ENCODE measurements at regions not wholly inside any gene's neighbourhood (a gene's known extent, or its start where the extent isn't known, plus 50 kb on each side); places are given as distances from the start of the nearest gene placed in this dataset.

DNA sequence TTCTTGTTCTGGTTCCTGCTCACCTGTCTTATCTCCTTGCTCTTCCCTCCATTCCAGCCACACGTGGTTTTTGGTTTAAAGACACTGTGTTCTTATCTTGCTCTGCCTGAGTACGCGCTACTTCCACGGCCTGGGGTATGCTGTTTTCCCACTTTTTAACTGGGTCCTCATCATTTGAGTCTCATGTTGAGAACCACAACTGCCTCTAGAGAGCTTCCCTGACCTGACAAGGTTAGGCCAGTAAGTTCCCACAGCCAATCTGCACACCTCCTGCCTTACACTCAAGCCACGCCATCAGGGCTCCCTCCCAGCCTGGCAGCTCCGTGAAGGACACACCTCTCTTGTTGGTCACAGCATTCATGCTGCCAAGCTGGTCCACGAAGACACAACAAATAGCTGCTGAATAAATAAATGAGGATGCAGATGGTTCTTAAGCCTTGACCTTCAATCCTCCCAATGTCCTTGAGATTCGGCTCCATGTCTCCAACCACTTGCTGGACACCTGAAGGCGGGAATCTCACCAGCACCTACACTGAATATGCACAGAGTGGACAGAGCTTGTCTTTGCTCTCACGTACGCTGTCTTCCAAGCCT lies 201.7 kb upstream of the KLF14 start:
- Histone ChIP-seq H3K4me3 (ENCODE audit: low read depth in 1 of 5, low read length in 5 of 5) (no peak overlapping the region), H3K9ac (ENCODE audit: low read length in 5 of 5) (no peak overlapping the region), H3K27me3 (ENCODE audit: control insufficient read depth in 5 of 5, insufficient read depth in 4 of 5, low read length in 5 of 5) (no peaks in the 10 kb centered on the region), H3K9me3 (ENCODE audit: control insufficient read depth in 5 of 5, low read length in 5 of 5) (no peaks in the 10 kb centered on the region), H3K4me1 (ENCODE audit: control insufficient read depth in 5 of 5, insufficient read depth in 5 of 5, low read length in 5 of 5) (peaks cover 0 to 16% (median 14%) of the 10 kb centered on the region in 5 donors), H3K27ac (ENCODE audit: low read depth, low read length) (no peak overlapping the region), H3K36me3 (ENCODE audit: control insufficient read depth in 5 of 5, insufficient read depth in 5 of 5, low read length in 5 of 5) (peaks cover 7 to 20% (median 9%) of the 10 kb centered on the region in 5 donors)

DNA sequence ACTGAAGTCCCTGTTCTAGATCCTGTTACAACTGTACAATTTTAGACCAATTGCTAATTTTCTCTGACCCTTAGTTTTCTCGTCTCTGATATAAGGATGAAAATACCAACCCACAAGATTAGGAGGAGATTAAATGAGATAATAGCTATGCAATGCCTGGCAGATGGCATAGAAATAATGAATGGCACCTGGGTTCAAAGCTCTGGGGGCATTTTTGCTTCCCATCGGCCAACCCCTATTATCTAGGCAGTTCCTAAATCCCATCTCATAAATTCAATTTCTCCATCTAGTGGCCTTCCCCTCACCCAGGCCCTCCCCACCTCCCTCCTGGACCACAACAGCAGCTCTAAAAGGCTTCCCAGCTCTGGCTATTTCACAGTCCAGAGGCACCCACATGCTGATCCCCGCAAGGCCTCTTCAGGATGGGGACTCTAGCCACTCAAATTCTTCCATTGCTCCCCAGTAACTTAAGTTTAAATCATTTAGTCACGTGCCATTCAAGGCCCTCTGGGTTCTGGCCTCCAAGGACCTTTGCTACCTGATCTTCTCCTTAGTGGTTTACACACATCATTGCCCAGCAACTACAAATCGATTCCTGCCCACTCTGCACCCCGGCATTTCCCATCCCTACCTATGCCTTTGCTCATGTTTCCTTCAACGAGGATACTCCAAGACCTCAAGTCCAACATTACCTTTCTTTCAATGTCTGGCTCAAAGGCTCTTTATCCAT lies 202.4 kb upstream of the KLF14 start:
- H3K36me3 ChIP-seq (ENCODE audit: control insufficient read depth in 5 of 5, insufficient read depth in 5 of 5, low read length in 5 of 5), result peaks cover 7 to 20% (median 9%) of the 10 kb centered on the region in 5 donors
- H3K9me3 ChIP-seq (ENCODE audit: control insufficient read depth in 5 of 5, low read length in 5 of 5), result no peaks in the 10 kb centered on the region
- H3K4me1 ChIP-seq (ENCODE audit: control insufficient read depth in 5 of 5, insufficient read depth in 5 of 5, low read length in 5 of 5), result peaks cover 0 to 21% (median 16%) of the 10 kb centered on the region in 5 donors
- no peak overlapping the region for H3K9ac ChIP-seq (ENCODE audit: low read length in 5 of 5)
- H3K27me3 ChIP-seq (ENCODE audit: control insufficient read depth in 5 of 5, insufficient read depth in 4 of 5, low read length in 5 of 5), result no peaks in the 10 kb centered on the region
- H3K4me3 ChIP-seq (ENCODE audit: low read depth in 1 of 5, low read length in 5 of 5), result no peak overlapping the region
- H3K27ac ChIP-seq (ENCODE audit: low read depth, low read length), result no peak overlapping the region

DNA sequence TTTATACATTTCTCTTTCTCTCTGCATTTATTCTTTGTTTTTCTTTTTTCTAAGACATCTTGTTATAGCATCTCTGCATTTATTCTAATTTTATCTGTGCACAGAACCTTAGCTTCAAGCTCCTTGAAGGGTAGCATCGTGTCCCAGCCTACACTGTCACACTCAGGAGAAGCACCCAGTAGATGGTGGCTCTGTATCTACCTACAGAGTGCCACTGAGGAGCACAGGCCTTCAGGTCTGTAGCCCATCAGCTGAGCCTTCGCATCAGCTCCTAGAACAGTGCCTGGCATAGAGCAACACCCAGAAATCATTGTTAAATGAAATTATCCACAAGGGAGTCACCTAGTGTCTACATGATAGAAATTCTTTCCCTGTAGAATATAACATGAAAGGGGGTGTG lies 203.0 kb upstream of the KLF14 start:
- Histone ChIP-seq H3K36me3 (ENCODE audit: control insufficient read depth in 5 of 5, insufficient read depth in 5 of 5, low read length in 5 of 5) (peaks cover 7 to 20% (median 9%) of the 10 kb centered on the region in 5 donors), H3K27me3 (ENCODE audit: control insufficient read depth in 5 of 5, insufficient read depth in 4 of 5, low read length in 5 of 5) (no peaks in the 10 kb centered on the region), H3K4me3 (ENCODE audit: low read depth in 1 of 5, low read length in 5 of 5) (no peak overlapping the region), H3K4me1 (ENCODE audit: control insufficient read depth in 5 of 5, insufficient read depth in 5 of 5, low read length in 5 of 5) (peaks cover 0 to 28% (median 21%) of the 10 kb centered on the region in 5 donors), H3K27ac (ENCODE audit: low read depth, low read length) (no peak overlapping the region), H3K9me3 (ENCODE audit: control insufficient read depth in 5 of 5, low read length in 5 of 5) (no peaks in the 10 kb centered on the region), H3K9ac (ENCODE audit: low read length in 5 of 5) (no peak overlapping the region)

DNA sequence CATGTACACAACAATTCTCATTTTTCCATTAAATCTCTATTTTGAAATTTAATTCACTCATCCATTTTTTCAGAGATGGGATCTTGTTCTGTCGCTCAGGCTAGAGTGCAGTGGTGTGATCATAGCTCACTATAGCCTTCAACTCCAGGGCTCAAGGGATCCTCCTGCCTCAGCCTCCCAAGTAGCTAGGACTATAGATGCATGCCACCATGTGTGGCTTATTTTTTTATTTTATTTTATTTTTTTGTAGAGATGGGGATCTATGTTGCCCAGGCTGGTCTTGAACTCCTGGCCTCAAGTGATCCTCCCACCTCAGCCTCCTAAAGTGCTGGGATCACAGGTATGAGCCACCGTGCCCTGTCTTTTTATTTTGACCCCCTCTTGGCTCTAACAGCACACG lies 203.8 kb upstream of the KLF14 start:
- no peak overlapping the region for H3K27ac ChIP-seq (ENCODE audit: low read depth, low read length)
- peaks cover 7 to 17% (median 9%) of the 10 kb centered on the region in 5 donors for H3K36me3 ChIP-seq (ENCODE audit: control insufficient read depth in 5 of 5, insufficient read depth in 5 of 5, low read length in 5 of 5)
- peaks cover 0 to 36% (median 29%) of the 10 kb centered on the region in 5 donors for H3K4me1 ChIP-seq (ENCODE audit: control insufficient read depth in 5 of 5, insufficient read depth in 5 of 5, low read length in 5 of 5)
- no peak overlapping the region for H3K9ac ChIP-seq (ENCODE audit: low read length in 5 of 5)
- no peaks in the 10 kb centered on the region for H3K9me3 ChIP-seq (ENCODE audit: control insufficient read depth in 5 of 5, low read length in 5 of 5)
- H3K4me3 ChIP-seq (ENCODE audit: low read depth in 1 of 5, low read length in 5 of 5), result no peak overlapping the region
- H3K27me3 ChIP-seq (ENCODE audit: control insufficient read depth in 5 of 5, insufficient read depth in 4 of 5, low read length in 5 of 5), result no peaks in the 10 kb centered on the region

DNA sequence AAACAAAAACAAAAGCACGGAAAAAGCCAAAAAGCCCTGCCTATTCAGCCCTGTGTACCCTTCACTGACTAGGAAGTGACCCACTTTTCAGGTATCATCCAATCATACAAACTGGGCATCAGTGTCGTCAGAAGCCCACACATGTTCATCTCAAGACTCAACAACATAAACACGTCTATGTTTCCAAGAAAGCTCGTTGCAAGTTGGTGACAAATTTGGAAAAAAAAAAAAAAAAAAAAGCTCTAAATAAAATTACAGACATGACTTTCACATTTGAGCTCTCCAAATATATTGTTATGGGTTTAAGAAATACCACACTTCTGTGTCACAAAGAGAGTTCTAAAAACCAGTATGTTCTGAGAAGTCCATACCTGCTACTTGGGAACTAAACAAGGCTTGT lies 204.7 kb upstream of the KLF14 start:
- no peak overlapping the region for H3K4me3 ChIP-seq (ENCODE audit: low read depth in 1 of 5, low read length in 5 of 5)
- no peaks in the 10 kb centered on the region for H3K27me3 ChIP-seq (ENCODE audit: control insufficient read depth in 5 of 5, insufficient read depth in 4 of 5, low read length in 5 of 5)
- H3K9me3 ChIP-seq (ENCODE audit: control insufficient read depth in 5 of 5, low read length in 5 of 5), result no peaks in the 10 kb centered on the region
- no peak overlapping the region for H3K27ac ChIP-seq (ENCODE audit: low read depth, low read length)
- H3K36me3 ChIP-seq (ENCODE audit: control insufficient read depth in 5 of 5, insufficient read depth in 5 of 5, low read length in 5 of 5), result peaks cover 0 to 13% (median 7%) of the 10 kb centered on the region in 5 donors
- peaks cover 0 to 41% (median 37%) of the 10 kb centered on the region in 5 donors for H3K4me1 ChIP-seq (ENCODE audit: control insufficient read depth in 5 of 5, insufficient read depth in 5 of 5, low read length in 5 of 5)
- no peak overlapping the region for H3K9ac ChIP-seq (ENCODE audit: low read length in 5 of 5)

GRCh38 chr7:130939321-130940095 lies 205.5 kb upstream of the KLF14 start:
- Histone ChIP-seq H3K36me3 (ENCODE audit: control insufficient read depth in 5 of 5, insufficient read depth in 5 of 5, low read length in 5 of 5) (peaks cover 0 to 13% (median 7%) of the 10 kb centered on the region in 5 donors), H3K4me1 (ENCODE audit: control insufficient read depth in 5 of 5, insufficient read depth in 5 of 5, low read length in 5 of 5) (peaks cover 0 to 44% (median 40%) of the 10 kb centered on the region in 5 donors), H3K27me3 (ENCODE audit: control insufficient read depth in 5 of 5, insufficient read depth in 4 of 5, low read length in 5 of 5) (no peaks in the 10 kb centered on the region), H3K27ac (ENCODE audit: low read depth, low read length) (peak overlapping the region; percentile 83), H3K9me3 (ENCODE audit: control insufficient read depth in 5 of 5, low read length in 5 of 5) (no peaks in the 10 kb centered on the region), H3K9ac (ENCODE audit: low read length in 5 of 5) (peak overlapping the region in 1 of 5 donors; percentile 15), H3K4me3 (ENCODE audit: low read depth in 1 of 5, low read length in 5 of 5) (peak overlapping the region in 1 of 5 donors; percentile 12)

DNA sequence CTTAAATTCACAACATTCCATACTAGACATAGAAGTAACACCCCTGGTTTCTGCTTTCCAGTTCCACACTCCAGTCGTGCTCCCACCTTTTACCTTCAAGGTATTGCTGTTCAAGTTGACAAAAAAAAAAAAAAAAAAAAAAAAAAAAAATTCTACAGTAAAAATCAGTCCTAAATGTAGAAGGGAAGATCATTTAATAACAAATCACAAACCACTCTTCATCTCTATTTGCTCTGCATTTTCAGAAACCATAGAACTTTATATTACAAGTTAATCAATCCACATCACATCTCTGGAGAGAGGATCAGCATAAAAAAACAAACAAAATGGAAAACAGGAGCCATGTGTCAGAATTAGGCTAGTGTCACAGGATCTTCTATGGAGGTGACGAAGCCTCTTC lies 206.3 kb upstream of the KLF14 start:
- Histone ChIP-seq H3K27me3 (ENCODE audit: control insufficient read depth in 5 of 5, insufficient read depth in 4 of 5, low read length in 5 of 5) (no peaks in the 10 kb centered on the region), H3K36me3 (ENCODE audit: control insufficient read depth in 5 of 5, insufficient read depth in 5 of 5, low read length in 5 of 5) (peaks cover 4 to 11% (median 9%) of the 10 kb centered on the region in 5 donors), H3K9ac (ENCODE audit: low read length in 5 of 5) (peak overlapping the region in 3 of 5 donors; percentile 31 to 66 (median 56)), H3K27ac (ENCODE audit: low read depth, low read length) (peak overlapping the region; percentile 83), H3K4me3 (ENCODE audit: low read depth in 1 of 5, low read length in 5 of 5) (peak overlapping the region in 4 of 5 donors; percentile 15 to 74 (median 60)), H3K4me1 (ENCODE audit: control insufficient read depth in 5 of 5, insufficient read depth in 5 of 5, low read length in 5 of 5) (peaks cover 0 to 44% (median 40%) of the 10 kb centered on the region in 5 donors), H3K9me3 (ENCODE audit: control insufficient read depth in 5 of 5, low read length in 5 of 5) (no peaks in the 10 kb centered on the region)

GRCh38 chr7:130940907-130941306 lies 206.9 kb upstream of the KLF14 start:
- Histone ChIP-seq H3K9me3 (ENCODE audit: control insufficient read depth in 5 of 5, low read length in 5 of 5) (no peaks in the 10 kb centered on the region), H3K27ac (ENCODE audit: low read depth, low read length) (peak overlapping the region; percentile 83), H3K4me1 (ENCODE audit: control insufficient read depth in 5 of 5, insufficient read depth in 5 of 5, low read length in 5 of 5) (peaks cover 0 to 47% (median 40%) of the 10 kb centered on the region in 5 donors), H3K4me3 (ENCODE audit: low read depth in 1 of 5, low read length in 5 of 5) (peak overlapping the region; percentile 42 to 74 (median 63)), H3K27me3 (ENCODE audit: control insufficient read depth in 5 of 5, insufficient read depth in 4 of 5, low read length in 5 of 5) (no peaks in the 10 kb centered on the region), H3K36me3 (ENCODE audit: control insufficient read depth in 5 of 5, insufficient read depth in 5 of 5, low read length in 5 of 5) (peaks cover 3 to 8% (median 5%) of the 10 kb centered on the region in 5 donors), H3K9ac (ENCODE audit: low read length in 5 of 5) (peak overlapping the region in 4 of 5 donors; percentile 56 to 72 (median 66))

GRCh38 chr7:130941322-130942210 lies 207.6 kb upstream of the KLF14 start:
- peaks cover 0 to 47% (median 40%) of the 10 kb centered on the region in 5 donors for H3K4me1 ChIP-seq (ENCODE audit: control insufficient read depth in 5 of 5, insufficient read depth in 5 of 5, low read length in 5 of 5)
- H3K27me3 ChIP-seq (ENCODE audit: control insufficient read depth in 5 of 5, insufficient read depth in 4 of 5, low read length in 5 of 5), result no peaks in the 10 kb centered on the region
- peaks cover 2 to 8% (median 5%) of the 10 kb centered on the region in 5 donors for H3K36me3 ChIP-seq (ENCODE audit: control insufficient read depth in 5 of 5, insufficient read depth in 5 of 5, low read length in 5 of 5)
- H3K9ac ChIP-seq (ENCODE audit: low read length in 5 of 5), result peak overlapping the region; percentile 56 to 72 (median 66)
- peak overlapping the region; percentile 42 to 74 (median 63) for H3K4me3 ChIP-seq (ENCODE audit: low read depth in 1 of 5, low read length in 5 of 5)
- H3K9me3 ChIP-seq (ENCODE audit: control insufficient read depth in 5 of 5, low read length in 5 of 5), result no peaks in the 10 kb centered on the region
- H3K27ac ChIP-seq (ENCODE audit: low read depth, low read length), result peak overlapping the region; percentile 83
